CD1c-positive myeloid dendritic cell (primary cell): ENCODE measurements at regions not wholly inside any gene's neighbourhood (a gene's known extent, or its start where the extent isn't known, plus 50 kb on each side); places are given as distances from the start of the nearest gene placed in this dataset.
A peak's percentile ranks its signal among the peaks of the same experiment; 100 is the strongest.
"Not testable (repeated sequence)": the region's sequence is repeated elsewhere in the genome, so short reads cannot be mapped to it uniquely, and the experiment has no call there.

Experiments used
- DNase-seq: peaks from one replicate; pipeline ENCODE4 v3.0.0-alpha.2; 2016; ENCODE audit errors: extremely low spot score

- no peak for DNase-seq
Observed at GRCh38 chr10:62498271-62498670, 124.1 kb downstream of the ZNF365 start.

GRCh38 chr10:62500116-62500515 is 125.9 kb downstream of the ZNF365 start:
- not testable (repeated sequence) for DNase-seq

DNA sequence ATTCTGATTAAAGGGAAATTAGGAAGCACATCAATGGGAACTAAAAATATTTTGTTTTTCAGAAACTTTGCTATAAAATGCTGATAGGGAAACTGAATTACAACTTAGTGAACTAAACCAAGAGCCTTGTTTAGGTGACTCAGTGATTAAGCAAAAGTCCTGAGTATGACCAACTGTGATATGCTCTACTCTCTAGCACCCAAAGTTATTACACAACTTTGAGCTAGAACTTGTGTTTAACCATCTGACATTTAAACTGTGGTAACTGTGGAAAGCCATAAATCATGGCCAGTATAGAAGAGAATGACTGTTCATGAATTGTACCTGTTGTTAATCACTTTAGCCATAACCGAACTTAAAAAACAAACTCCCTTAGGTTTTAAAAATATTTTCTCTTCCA is 127.4 kb downstream of the ZNF365 start:
- DNase-seq: peak; percentile 67

GRCh38 chr10:62502995-62503613 is 128.9 kb downstream of the ZNF365 start:
- DNase-seq: peak; percentile 89

- DNase-seq: no peak
Observed at GRCh38 chr10:62503872-62504271, 129.7 kb downstream of the ZNF365 start.

DNA sequence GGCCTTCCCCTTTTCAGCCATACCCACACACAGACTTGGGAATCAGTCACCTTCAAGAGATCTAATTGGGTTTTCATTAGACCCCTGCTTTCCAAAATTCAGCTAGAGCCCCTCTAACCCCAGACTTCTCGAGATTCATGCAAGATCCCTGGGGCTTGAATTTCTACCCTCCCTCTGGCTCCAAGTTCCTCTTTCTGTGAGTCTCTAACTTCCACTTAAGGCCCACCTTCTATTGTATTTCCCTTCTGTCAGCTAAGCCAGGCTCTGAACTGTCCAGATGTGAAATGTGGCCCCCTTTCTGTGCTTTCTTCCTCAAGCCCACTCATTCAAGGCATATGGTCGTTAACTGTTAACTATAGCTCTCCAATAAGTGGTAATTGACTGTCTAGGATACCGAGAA is 132.2 kb downstream of the ZNF365 start:
- peak; percentile 69 for DNase-seq

- DNase-seq: no peak
Observed at GRCh38 chr10:62511238-62511637, 137.1 kb downstream of the ZNF365 start.

DNA sequence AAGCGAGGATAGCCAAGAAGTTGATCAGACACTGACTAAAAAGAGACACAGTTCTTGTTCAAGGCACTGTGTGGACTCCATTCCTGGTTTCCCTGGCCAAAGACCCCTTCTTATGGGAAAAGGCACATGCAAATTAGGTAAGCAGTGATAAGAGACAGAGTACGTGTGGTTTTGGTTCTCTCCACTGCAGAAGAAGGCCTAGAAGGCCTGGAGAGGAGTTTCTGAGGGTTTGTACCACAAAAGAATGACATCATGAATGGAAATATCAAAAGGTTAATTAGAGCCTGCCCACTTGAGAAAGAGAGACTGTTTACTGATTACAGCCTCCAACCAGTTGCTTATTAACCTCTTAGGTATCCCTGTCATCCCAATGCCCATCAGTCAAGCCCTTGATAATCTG is 137.5 kb downstream of the ZNF365 start:
- no peak for DNase-seq

- DNase-seq: no peak
Observed at GRCh38 chr10:62512732-62513475, 138.7 kb downstream of the ZNF365 start.

- DNase-seq: no peak
Observed at GRCh38 chr10:62514079-62514693, 140.0 kb downstream of the ZNF365 start.

- DNase-seq: no peak
Observed at GRCh38 chr10:62517252-62517651, 143.1 kb downstream of the ZNF365 start.

GRCh38 chr10:62527019-62527827 is 153.1 kb downstream of the ZNF365 start:
- DNase-seq: no peak

- peak; percentile 78 for DNase-seq
Observed at GRCh38 chr10:62528441-62528840, 154.3 kb downstream of the ZNF365 start.

- DNase-seq: no peak
Observed at GRCh38 chr10:62529396-62529795, 155.2 kb downstream of the ZNF365 start.

- peak; percentile 68 for DNase-seq
Observed at GRCh38 chr10:62534031-62534430, 159.9 kb downstream of the ZNF365 start.

DNA sequence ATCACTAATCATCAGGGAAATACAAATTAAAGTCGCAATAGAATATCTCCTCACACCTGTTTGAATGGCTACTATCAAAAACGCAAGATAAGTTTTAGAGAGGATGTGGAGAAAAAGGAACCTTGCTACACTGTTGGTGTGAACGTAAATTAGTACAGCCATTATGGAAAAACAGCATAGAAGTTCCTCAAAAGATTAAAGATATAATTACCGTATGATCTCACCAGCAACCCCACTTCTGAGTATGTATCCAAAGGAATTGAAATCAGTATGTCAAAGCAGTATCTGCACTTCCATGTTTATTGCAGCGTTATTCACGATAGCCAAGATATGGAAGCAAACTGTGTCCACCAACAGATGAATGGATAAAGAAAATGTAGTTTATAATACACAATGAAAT is 164.4 kb downstream of the ZNF365 start:
- peak; percentile 84 for DNase-seq

DNA sequence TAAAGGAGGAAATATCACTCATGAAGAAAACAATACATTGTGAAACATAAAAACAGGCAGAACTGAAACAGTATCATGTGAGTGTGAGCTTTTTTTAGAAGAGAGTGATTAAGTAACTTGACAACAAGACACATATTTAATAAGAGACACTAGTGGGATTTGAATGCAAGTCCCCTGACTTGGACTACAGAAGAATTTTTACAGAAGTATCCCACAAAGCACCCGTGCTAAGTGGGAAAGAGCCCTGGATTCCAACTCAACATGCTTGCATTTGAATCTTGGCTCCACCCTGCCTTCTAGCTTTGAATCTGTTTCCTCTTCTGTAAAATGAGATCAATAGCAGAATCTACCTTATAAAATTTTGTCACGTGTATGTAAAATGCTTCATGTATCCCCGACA is 166.2 kb downstream of the ZNF365 start:
- DNase-seq: peak; percentile 86

- peak; percentile 88 for DNase-seq
Observed at GRCh38 chr10:62541811-62542210, 167.6 kb downstream of the ZNF365 start.

- DNase-seq: no peak
Observed at GRCh38 chr10:62543571-62544355, 169.6 kb downstream of the ZNF365 start.

DNA sequence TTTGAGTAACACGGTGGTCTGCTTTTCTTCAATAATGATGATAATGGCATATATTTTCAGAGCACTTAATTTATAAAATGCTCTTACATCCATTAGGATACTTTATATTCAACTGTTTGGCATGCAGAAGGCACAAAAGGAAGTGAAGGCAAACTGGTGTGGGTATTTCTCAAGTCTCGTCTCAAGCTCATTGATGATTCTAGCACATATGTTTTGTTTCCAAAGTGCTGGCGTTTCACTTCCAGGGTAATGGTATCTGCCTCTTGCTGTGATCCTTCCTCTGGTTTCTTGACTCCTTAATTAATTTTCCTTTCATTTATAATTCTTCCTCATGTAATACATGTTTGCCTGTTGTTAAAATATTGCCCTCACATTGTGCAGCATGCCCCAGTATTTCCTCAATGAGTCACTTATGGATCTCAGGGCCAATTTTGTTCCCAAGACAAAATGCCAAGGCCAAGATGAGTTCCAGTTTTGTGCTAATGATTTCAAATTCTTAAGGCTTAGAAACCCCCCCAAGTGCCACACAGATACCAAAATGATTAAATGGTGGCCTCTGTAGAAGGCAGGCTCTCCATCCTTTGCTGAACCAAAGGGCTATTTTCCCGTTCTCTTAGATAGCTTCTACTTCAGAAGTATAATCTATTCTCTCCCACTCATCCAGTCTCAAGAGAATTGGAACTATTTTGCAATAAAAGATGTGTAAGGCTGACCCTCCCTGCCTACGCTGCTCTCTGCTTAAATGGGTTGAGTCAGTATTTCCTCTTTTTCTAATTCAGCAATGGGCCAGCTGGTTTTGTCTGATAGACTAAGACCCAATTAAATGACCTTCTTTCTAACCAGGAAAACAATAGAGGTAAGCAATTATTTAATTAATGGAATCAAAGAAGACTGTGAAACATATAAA is 171.2 kb downstream of the ZNF365 start:
- DNase-seq: peak; percentile 95
